ENCODE measurements at regions not wholly inside any gene's neighbourhood (a gene's known extent, or its start where the extent isn't known, plus 50 kb on each side); places are given as distances from the start of the nearest gene placed in this dataset.

DNA sequence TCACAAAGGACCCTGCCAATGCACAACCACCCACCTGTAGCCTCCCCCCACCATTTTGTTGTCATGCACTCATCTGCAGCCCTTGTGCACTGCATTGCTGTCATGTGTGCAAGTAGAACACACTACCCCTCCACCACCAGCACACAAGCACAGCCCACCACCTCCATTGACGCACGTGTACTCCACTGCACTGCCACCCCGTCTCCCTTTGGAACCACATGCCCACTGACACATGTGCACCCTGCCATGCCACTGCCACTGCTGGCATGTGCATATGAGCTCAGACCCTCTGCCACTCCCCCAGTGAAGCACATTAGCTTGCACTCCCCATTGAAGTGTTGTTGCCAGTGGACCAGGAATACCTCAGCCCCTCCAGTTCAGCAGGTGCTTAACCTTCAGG is 530.3 kb upstream of the ACO1 start:
- ChIA-PET POLR2A (no interaction called here), CTCF (interaction anchor here (0.6 kb wide), 1 partner anchor 50 kb away, joined by 6 read pairs; no protein-coding TSS in a partner anchor)
- TF ChIP-seq BCL11A (tag by site-specific recombination; IDR thresholded peaks at IDR 0.05; ENCODE audit: low read depth), result no peak
- no peak for TF ChIP-seq ZNF362 (tag by site-specific recombination; IDR thresholded peaks at IDR 0.05)
- TF ChIP-seq KLF16 (tag by site-specific recombination; IDR thresholded peaks at IDR 0.05), result no peak
- TF ChIP-seq ZNF529 (tag by site-specific recombination; IDR thresholded peaks at IDR 0.05; ENCODE audit: insufficient replicate concordance), result no peak
- no peak for TF ChIP-seq ZNF174 (tag by site-specific recombination; IDR thresholded peaks at IDR 0.05)
- no peak for TF ChIP-seq ZNF292 (tag by site-specific recombination; IDR thresholded peaks at IDR 0.05; ENCODE audit: borderline replicate concordance, low read depth)
- no peak for TF ChIP-seq SP3 (tag by site-specific recombination; IDR thresholded peaks at IDR 0.05)
- Histone ChIP-seq H3K4me3 (ENCODE audit: low read depth, low read length) (no peak overlapping the region), H3K4me1 (ENCODE audit: control insufficient read depth, insufficient read depth, low read length) (no peaks in the 10 kb centered on the region), H3K36me3 (ENCODE audit: control insufficient read depth in 2 of 2, insufficient read depth in 1 of 2, low read length in 2 of 2) (no peaks in the 10 kb centered on the region), H3K27ac (ENCODE audit: extremely low read depth, low read depth, low read length) (no peak overlapping the region), H3K9me3 (ENCODE audit: control insufficient read depth, insufficient read depth, low read depth, low read length) (no peaks in the 10 kb centered on the region)

DNA sequence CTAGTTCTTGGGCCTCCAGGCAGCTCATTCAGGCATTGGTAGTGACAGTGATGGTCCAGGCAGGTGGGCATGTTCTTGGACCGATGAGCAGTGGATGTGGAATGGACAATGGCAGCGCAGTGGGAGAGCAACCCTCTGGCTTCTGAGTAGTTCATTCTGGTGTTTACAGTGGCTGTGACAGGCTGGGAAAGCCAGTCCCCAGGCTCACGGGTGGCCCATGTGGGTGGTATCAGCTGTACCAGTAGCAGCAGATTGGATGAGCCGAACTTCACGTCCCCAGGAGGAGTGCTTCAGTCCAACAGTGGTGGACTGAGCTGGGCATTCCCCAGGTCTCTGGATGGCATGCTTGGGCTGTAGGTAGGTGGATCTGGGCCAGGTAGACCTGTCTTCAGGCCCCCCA is 515.6 kb upstream of the ACO1 start:
- no peaks in the 10 kb centered on the region for H3K4me1 ChIP-seq (ENCODE audit: control insufficient read depth, insufficient read depth, low read length)
- ChIA-PET POLR2A (no interaction called here), CTCF (interaction anchor here (0.6 kb wide), 1 partner anchor 129 kb away, joined by 3 read pairs; no protein-coding TSS in a partner anchor)
- no peak overlapping the region for H3K27ac ChIP-seq (ENCODE audit: extremely low read depth, low read depth, low read length)
- no peaks in the 10 kb centered on the region for H3K36me3 ChIP-seq (ENCODE audit: control insufficient read depth in 2 of 2, insufficient read depth in 1 of 2, low read length in 2 of 2)
- H3K9me3 ChIP-seq (ENCODE audit: control insufficient read depth, insufficient read depth, low read depth, low read length), result no peaks in the 10 kb centered on the region
- no peak overlapping the region for H3K4me3 ChIP-seq (ENCODE audit: low read depth, low read length)
- no peak for TF ChIP-seq MYNN (tag by site-specific recombination; IDR thresholded peaks at IDR 0.05; ENCODE audit: borderline replicate concordance)
- TF ChIP-seq ZNF121 (tag by site-specific recombination; IDR thresholded peaks at IDR 0.05), result no peak
- no peak for TF ChIP-seq GFI1B (tag by site-specific recombination; IDR thresholded peaks at IDR 0.05)
- no peak for TF ChIP-seq ZNF2 (tag by site-specific recombination; IDR thresholded peaks at IDR 0.05)
- no peak for TF ChIP-seq KLF8 (tag by site-specific recombination; IDR thresholded peaks at IDR 0.05)
- TF ChIP-seq, protein P1, sequence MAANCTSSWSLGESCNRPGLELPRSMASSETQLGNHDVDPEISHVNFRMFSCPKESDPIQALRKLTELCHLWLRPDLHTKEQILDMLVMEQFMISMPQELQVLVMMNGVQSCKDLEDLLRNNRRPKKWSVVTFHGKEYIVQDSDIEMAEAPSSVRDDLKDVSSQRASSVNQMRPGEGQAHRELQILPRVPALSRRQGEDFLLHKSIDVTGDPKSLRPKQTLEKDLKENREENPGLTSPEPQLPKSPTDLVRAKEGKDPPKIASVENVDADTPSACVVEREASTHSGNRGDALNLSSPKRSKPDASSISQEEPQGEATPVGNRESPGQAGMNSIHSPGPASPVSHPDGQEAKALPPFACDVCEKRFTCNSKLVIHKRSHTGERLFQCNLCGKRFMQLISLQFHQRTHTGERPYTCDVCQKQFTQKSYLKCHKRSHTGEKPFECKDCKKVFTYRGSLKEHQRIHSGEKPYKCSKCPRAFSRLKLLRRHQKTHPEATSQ (tag by site-specific recombination; IDR thresholded peaks at IDR 0.05), result no peak
- TF ChIP-seq SP3 (tag by site-specific recombination; IDR thresholded peaks at IDR 0.05), result no peak
- TF ChIP-seq GLIS2 (tag by site-specific recombination; IDR thresholded peaks at IDR 0.05), result no peak
- TF ChIP-seq BCL11B (tag by site-specific recombination; IDR thresholded peaks at IDR 0.05; ENCODE audit: low read depth), result no peak
- TF ChIP-seq, protein P2, sequence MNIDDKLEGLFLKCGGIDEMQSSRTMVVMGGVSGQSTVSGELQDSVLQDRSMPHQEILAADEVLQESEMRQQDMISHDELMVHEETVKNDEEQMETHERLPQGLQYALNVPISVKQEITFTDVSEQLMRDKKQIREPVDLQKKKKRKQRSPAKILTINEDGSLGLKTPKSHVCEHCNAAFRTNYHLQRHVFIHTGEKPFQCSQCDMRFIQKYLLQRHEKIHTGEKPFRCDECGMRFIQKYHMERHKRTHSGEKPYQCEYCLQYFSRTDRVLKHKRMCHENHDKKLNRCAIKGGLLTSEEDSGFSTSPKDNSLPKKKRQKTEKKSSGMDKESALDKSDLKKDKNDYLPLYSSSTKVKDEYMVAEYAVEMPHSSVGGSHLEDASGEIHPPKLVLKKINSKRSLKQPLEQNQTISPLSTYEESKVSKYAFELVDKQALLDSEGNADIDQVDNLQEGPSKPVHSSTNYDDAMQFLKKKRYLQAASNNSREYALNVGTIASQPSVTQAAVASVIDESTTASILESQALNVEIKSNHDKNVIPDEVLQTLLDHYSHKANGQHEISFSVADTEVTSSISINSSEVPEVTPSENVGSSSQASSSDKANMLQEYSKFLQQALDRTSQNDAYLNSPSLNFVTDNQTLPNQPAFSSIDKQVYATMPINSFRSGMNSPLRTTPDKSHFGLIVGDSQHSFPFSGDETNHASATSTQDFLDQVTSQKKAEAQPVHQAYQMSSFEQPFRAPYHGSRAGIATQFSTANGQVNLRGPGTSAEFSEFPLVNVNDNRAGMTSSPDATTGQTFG (tag by site-specific recombination; IDR thresholded peaks at IDR 0.05; ENCODE audit: borderline replicate concordance), result no peak

- Histone ChIP-seq H3K4me1 (ENCODE audit: control insufficient read depth, insufficient read depth, low read length) (no peaks in the 10 kb centered on the region), H3K4me3 (ENCODE audit: low read depth, low read length) (no peak overlapping the region), H3K9me3 (ENCODE audit: control insufficient read depth, insufficient read depth, low read depth, low read length) (no peaks in the 10 kb centered on the region), H3K36me3 (ENCODE audit: control insufficient read depth in 2 of 2, insufficient read depth in 1 of 2, low read length in 2 of 2) (no peaks in the 10 kb centered on the region), H3K27ac (ENCODE audit: extremely low read depth, low read depth, low read length) (no peak overlapping the region)
- POLR2A ChIA-PET, result no interaction called here
- CTCF ChIA-PET, result no interaction called here
- TF ChIP-seq ZNF335 (tag by site-specific recombination; conservative IDR thresholded peaks at IDR 0.05) (no peak), ZNF548 (tag by site-specific recombination; IDR thresholded peaks at IDR 0.05) (no peak), ZFP41 (tag by site-specific recombination; IDR thresholded peaks at IDR 0.05; ENCODE audit: borderline replicate concordance) (no peak), ZNF416 (tag by site-specific recombination; IDR thresholded peaks at IDR 0.05) (no peak), ZNF513 (tag by site-specific recombination; IDR thresholded peaks at IDR 0.05) (no peak), ZNF658 (tag by site-specific recombination; IDR thresholded peaks at IDR 0.05) (no peak), ZNF768 (tag by site-specific recombination; IDR thresholded peaks at IDR 0.05) (no peak)
- TF ChIP-seq, protein P3, sequence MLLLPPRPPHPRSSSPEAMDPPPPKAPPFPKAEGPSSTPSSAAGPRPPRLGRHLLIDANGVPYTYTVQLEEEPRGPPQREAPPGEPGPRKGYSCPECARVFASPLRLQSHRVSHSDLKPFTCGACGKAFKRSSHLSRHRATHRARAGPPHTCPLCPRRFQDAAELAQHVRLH (tag by site-specific recombination; IDR thresholded peaks at IDR 0.05), result no peak
- TF ChIP-seq, protein P4, sequence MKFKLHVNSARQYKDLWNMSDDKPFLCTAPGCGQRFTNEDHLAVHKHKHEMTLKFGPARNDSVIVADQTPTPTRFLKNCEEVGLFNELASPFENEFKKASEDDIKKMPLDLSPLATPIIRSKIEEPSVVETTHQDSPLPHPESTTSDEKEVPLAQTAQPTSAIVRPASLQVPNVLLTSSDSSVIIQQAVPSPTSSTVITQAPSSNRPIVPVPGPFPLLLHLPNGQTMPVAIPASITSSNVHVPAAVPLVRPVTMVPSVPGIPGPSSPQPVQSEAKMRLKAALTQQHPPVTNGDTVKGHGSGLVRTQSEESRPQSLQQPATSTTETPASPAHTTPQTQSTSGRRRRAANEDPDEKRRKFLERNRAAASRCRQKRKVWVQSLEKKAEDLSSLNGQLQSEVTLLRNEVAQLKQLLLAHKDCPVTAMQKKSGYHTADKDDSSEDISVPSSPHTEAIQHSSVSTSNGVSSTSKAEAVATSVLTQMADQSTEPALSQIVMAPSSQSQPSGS (tag by site-specific recombination; IDR thresholded peaks at IDR 0.05; ENCODE audit: low read depth), result no peak
Observed at GRCh38 chr9:31870276-31870675, 514.2 kb upstream of the ACO1 start.

Data from HEK293 (cell line).